Transverse colon (tissue), 3 donors: ENCODE measurements at regions not wholly inside any gene's neighbourhood (a gene's known extent, or its start where the extent isn't known, plus 50 kb on each side); places are given as distances from the start of the nearest gene placed in this dataset.

Source experiments
- CTCF ChIP-seq, 5 experiments: fragments of 200-600 bp in 3 of 5; fragments of 450-650 bp in 2 of 5; sonication (generic) in 3 of 5; IDR thresholded peaks; 1 replicate in 2 of 5; 2 replicates in 3 of 5; pipeline ENCODE4 v1.5.1; 2016 to 2017; ENCODE audit warnings: antibody characterized with exemption in 5 of 5, inconsistent platforms in 3 of 5, mild to moderate bottlenecking in 2 of 5, moderate library complexity in 1 of 5
- POLR2A ChIP-seq: fragments of 450-650 bp; IDR thresholded peaks from one replicate; pipeline ENCODE4 v1.6.1; 2016; ENCODE audit warnings: antibody characterized with exemption, mild to moderate bottlenecking, moderate library complexity

- TF ChIP-seq CTCF (IDR thresholded peaks at IDR 0.05) (no peak), POLR2A (no peak)
These were observed 64.2 kb downstream of the RASSF10 start for GRCh38 chr11:13073119-13073981.
